CD4-positive, alpha-beta T cell treated with Interleukin-10 for 1 hour (primary cell): ENCODE measurements at regions not wholly inside any gene's neighbourhood (a gene's known extent, or its start where the extent isn't known, plus 50 kb on each side); places are given as distances from the start of the nearest gene placed in this dataset.

Source experiments
- DNase-seq: peaks from one replicate; pipeline ENCODE4 v3.0.0-alpha.2; 2020

GRCh38 chr6:156725712-156726111 is 51.5 kb upstream of the ARID1B start:
- DNase-seq: no peak

GRCh38 chr6:156720691-156721685 is 56.2 kb upstream of the ARID1B start:
- DNase-seq: no peak

GRCh38 chr6:156719720-156720563 is 57.2 kb upstream of the ARID1B start:
- peak; percentile 69 for DNase-seq

GRCh38 chr6:156719395-156719719 is 57.8 kb upstream of the ARID1B start:
- DNase-seq: peak; percentile 24

GRCh38 chr6:156718647-156719394 is 58.4 kb upstream of the ARID1B start:
- DNase-seq: no peak

- no peak for DNase-seq
These were observed 59.6 kb upstream of the ARID1B start for GRCh38 chr6:156717542-156717941.

- no peak for DNase-seq
These were observed 61.3 kb upstream of the ARID1B start for GRCh38 chr6:156715839-156716238.

GRCh38 chr6:156713548-156713947 is 63.6 kb upstream of the ARID1B start:
- DNase-seq: no peak

- no peak for DNase-seq
These were observed 66.7 kb upstream of the ARID1B start for GRCh38 chr6:156710479-156710878.

GRCh38 chr6:156707818-156708217 is 69.4 kb upstream of the ARID1B start:
- no peak for DNase-seq

- no peak for DNase-seq
These were observed 73.5 kb upstream of the ARID1B start for GRCh38 chr6:156703719-156704118.

- DNase-seq: no peak
These were observed 75.2 kb upstream of the ARID1B start for GRCh38 chr6:156701966-156702365.

- no peak for DNase-seq
These were observed 76.6 kb upstream of the ARID1B start for GRCh38 chr6:156700440-156701057.

- no peak for DNase-seq
These were observed 77.2 kb upstream of the ARID1B start for GRCh38 chr6:156699935-156700334.

GRCh38 chr6:156699017-156699421 is 78.2 kb upstream of the ARID1B start:
- no peak for DNase-seq

GRCh38 chr6:156698239-156699016 is 78.8 kb upstream of the ARID1B start:
- no peak for DNase-seq

- DNase-seq: no peak
These were observed 79.8 kb upstream of the ARID1B start for GRCh38 chr6:156697225-156697830.

GRCh38 chr6:156695742-156696141 is 81.4 kb upstream of the ARID1B start:
- DNase-seq: no peak

- no peak for DNase-seq
These were observed 82.5 kb upstream of the ARID1B start for GRCh38 chr6:156694679-156695078.

GRCh38 chr6:156691018-156691417 is 86.2 kb upstream of the ARID1B start:
- no peak for DNase-seq

GRCh38 chr6:156689656-156690055 is 87.5 kb upstream of the ARID1B start:
- no peak for DNase-seq
